ENCODE measurements at regions not wholly inside any gene's neighbourhood (a gene's known extent, or its start where the extent isn't known, plus 50 kb on each side); places are given as distances from the start of the nearest gene placed in this dataset.

- no peak overlapping the region for H2BK12ac ChIP-seq (ENCODE audit: low read length in 2 of 2)
- H3K4ac ChIP-seq (ENCODE audit: low read depth in 1 of 2, low read length in 2 of 2): no peak overlapping the region
Observed at GRCh38 chr2:8416001-8416571, 265.8 kb upstream of the ID2 start.

DNA sequence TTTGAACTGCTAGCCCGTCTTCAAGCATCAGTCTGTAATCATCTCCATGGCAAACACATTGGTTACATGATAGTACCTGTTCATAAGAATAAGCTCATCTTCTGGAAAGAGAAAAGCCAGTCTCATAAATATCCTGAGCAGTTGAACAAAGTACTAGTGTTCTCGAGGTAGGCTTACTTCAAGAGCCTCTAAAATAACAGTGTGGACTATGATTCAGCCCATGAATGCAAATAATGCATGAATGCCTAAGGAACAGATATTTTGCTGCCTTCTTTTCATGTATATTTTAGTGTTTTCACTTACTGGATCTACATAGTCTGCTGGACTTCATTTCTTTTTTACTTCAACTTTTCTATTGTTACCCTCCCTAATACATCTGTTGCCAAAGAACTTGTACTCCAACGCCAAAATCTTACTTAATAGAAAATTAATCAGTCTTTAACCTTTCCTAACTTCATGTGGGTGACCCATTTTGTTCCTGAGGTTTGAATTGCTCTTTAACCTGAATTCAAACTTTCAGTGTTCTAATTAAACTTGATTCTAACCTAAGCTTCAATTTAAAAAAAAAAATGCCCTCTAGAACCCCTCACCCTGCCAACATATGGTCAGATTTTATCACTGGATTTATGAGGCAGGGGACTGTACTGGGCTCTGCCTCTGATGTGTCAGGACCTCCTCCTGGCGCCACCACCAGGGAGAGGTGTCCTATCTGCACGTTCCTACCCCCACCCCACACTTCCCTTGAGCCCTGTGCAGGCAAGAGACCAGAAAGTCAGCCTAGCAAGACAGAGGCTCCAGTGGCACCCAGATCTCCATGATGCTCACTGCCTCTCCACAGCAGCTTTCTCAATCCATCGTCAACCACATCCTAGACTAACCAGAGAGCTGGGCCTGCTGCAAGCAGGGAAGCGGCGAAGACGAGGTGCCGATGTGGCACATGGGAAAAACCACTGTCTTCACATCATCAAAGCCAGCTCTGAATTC is 264.7 kb upstream of the ID2 start:
- H3K14ac ChIP-seq (ENCODE audit: low read length in 2 of 2): no peak overlapping the region
- H3K27me3 ChIP-seq (ENCODE audit: control insufficient read depth in 1 of 2, insufficient read depth in 1 of 2, low read length in 2 of 2): no peaks in the 10 kb centered on the region
- WGBS: 80% methylated on average over 10 of the region's 10 CpGs

More at GRCh38 chr2:8416001-8416571, 265.8 kb upstream of the ID2 start:
- DNase-seq: no peak
- WGBS: 95% methylated on average over 6 of the region's 6 CpGs
- Histone ChIP-seq H2BK15ac (ENCODE audit: low read depth, poor library complexity, severe bottlenecking) (no peak overlapping the region), H3K9ac (ENCODE audit: low read length) (no peak overlapping the region), H3K27me3 (ENCODE audit: control insufficient read depth in 1 of 2, insufficient read depth in 1 of 2, low read length in 2 of 2) (no peaks in the 10 kb centered on the region), H2AK5ac (ENCODE audit: low read length, severe bottlenecking) (no peak overlapping the region), H3K4me1 (ENCODE audit: control insufficient read depth, insufficient read depth, low read depth, low read length) (peaks cover 14% of the 10 kb centered on the region), H2BK120ac (ENCODE audit: low read depth, low read length) (no peak overlapping the region), H4K8ac (ENCODE audit: low read length) (no peak overlapping the region), H2AFZ (ENCODE audit: low read depth, low read length) (no peak overlapping the region), H3K27ac (ENCODE audit: low read length, poor library complexity, severe bottlenecking) (no peak overlapping the region), H3K79me1 (replicated peaks; ENCODE audit: low read length, poor library complexity, severe bottlenecking) (no peaks in the 10 kb centered on the region), H3K9me3 (ENCODE audit: control insufficient read depth, low read length) (no peaks in the 10 kb centered on the region), H2BK5ac (ENCODE audit: low read depth, low read length, poor library complexity, severe bottlenecking) (no peak overlapping the region), H3K14ac (ENCODE audit: low read length in 2 of 2) (no peak overlapping the region), H3K23ac (ENCODE audit: low read length in 2 of 2) (no peak overlapping the region), H3K4me3 (ENCODE audit: insufficient read depth in 1 of 2, low read depth in 1 of 2, low read length in 2 of 2) (no peak overlapping the region), H4K91ac (ENCODE audit: low read length) (no peak overlapping the region), H3K18ac (ENCODE audit: low read depth in 1 of 2, low read length in 2 of 2) (no peak overlapping the region), H3K36me3 (ENCODE audit: control insufficient read depth in 1 of 2, insufficient read depth in 2 of 2, low read depth in 1 of 2, low read length in 2 of 2) (no peaks in the 10 kb centered on the region), H3K4me2 (ENCODE audit: low read length, poor library complexity, severe bottlenecking) (no peak overlapping the region)

GRCh38 chr2:8418721-8419120 is 263.1 kb upstream of the ID2 start:
- Histone ChIP-seq H2BK120ac (ENCODE audit: low read depth, low read length) (no peak overlapping the region), H3K79me1 (replicated peaks; ENCODE audit: low read length, poor library complexity, severe bottlenecking) (no peaks in the 10 kb centered on the region), H2BK15ac (ENCODE audit: low read depth, poor library complexity, severe bottlenecking) (no peak overlapping the region), H3K4me3 (ENCODE audit: insufficient read depth in 1 of 2, low read depth in 1 of 2, low read length in 2 of 2) (no peak overlapping the region), H3K9ac (ENCODE audit: low read length) (no peak overlapping the region), H3K36me3 (ENCODE audit: control insufficient read depth in 1 of 2, insufficient read depth in 2 of 2, low read depth in 1 of 2, low read length in 2 of 2) (no peaks in the 10 kb centered on the region), H2AFZ (ENCODE audit: low read depth, low read length) (no peak overlapping the region), H4K91ac (ENCODE audit: low read length) (no peak overlapping the region), H3K4ac (ENCODE audit: low read depth in 1 of 2, low read length in 2 of 2) (no peak overlapping the region), H4K8ac (ENCODE audit: low read length) (no peak overlapping the region), H3K27me3 (ENCODE audit: control insufficient read depth in 1 of 2, insufficient read depth in 1 of 2, low read length in 2 of 2) (peaks cover 0 to 3% of the 10 kb centered on the region in 2 experiments), H3K14ac (ENCODE audit: low read length in 2 of 2) (no peak overlapping the region), H3K23ac (ENCODE audit: low read length in 2 of 2) (no peak overlapping the region), H2BK5ac (ENCODE audit: low read depth, low read length, poor library complexity, severe bottlenecking) (no peak overlapping the region), H3K9me3 (ENCODE audit: control insufficient read depth, low read length) (no peaks in the 10 kb centered on the region), H3K27ac (ENCODE audit: low read length, poor library complexity, severe bottlenecking) (peak overlapping the region; percentile 3), H3K4me2 (ENCODE audit: low read length, poor library complexity, severe bottlenecking) (no peak overlapping the region), H2BK12ac (ENCODE audit: low read length in 2 of 2) (no peak overlapping the region), H3K4me1 (ENCODE audit: control insufficient read depth, insufficient read depth, low read depth, low read length) (peaks cover 3% of the 10 kb centered on the region), H3K18ac (ENCODE audit: low read depth in 1 of 2, low read length in 2 of 2) (no peak overlapping the region), H2AK5ac (ENCODE audit: low read length, severe bottlenecking) (no peak overlapping the region)
- no peak for DNase-seq
- WGBS: 82% methylated on average over 3 of the region's 3 CpGs

More for the DNA sequence above, 264.7 kb upstream of the ID2 start:
- no peak overlapping the region for H2BK120ac ChIP-seq (ENCODE audit: low read depth, low read length)
- H2BK12ac ChIP-seq (ENCODE audit: low read length in 2 of 2): no peak overlapping the region
- H3K4ac ChIP-seq (ENCODE audit: low read depth in 1 of 2, low read length in 2 of 2): peak overlapping the region in 1 of 2 experiments; percentile 28
- H4K8ac ChIP-seq (ENCODE audit: low read length): no peak overlapping the region
- no peaks in the 10 kb centered on the region for H3K79me1 ChIP-seq (replicated peaks; ENCODE audit: low read length, poor library complexity, severe bottlenecking)
- H2AK5ac ChIP-seq (ENCODE audit: low read length, severe bottlenecking): peak overlapping the region; percentile 18
- H4K91ac ChIP-seq (ENCODE audit: low read length): no peak overlapping the region
- no peak for DNase-seq
- no peaks in the 10 kb centered on the region for H3K36me3 ChIP-seq (ENCODE audit: control insufficient read depth in 1 of 2, insufficient read depth in 2 of 2, low read depth in 1 of 2, low read length in 2 of 2)
- no peak overlapping the region for H3K23ac ChIP-seq (ENCODE audit: low read length in 2 of 2)
- H3K9me3 ChIP-seq (ENCODE audit: control insufficient read depth, low read length): no peaks in the 10 kb centered on the region
- H3K18ac ChIP-seq (ENCODE audit: low read depth in 1 of 2, low read length in 2 of 2): no peak overlapping the region
- H2AFZ ChIP-seq (ENCODE audit: low read depth, low read length): no peak overlapping the region
- no peak overlapping the region for H3K4me3 ChIP-seq (ENCODE audit: insufficient read depth in 1 of 2, low read depth in 1 of 2, low read length in 2 of 2)
- H3K27ac ChIP-seq (ENCODE audit: low read length, poor library complexity, severe bottlenecking): no peak overlapping the region
- no peak overlapping the region for H3K4me2 ChIP-seq (ENCODE audit: low read length, poor library complexity, severe bottlenecking)
- peaks cover 8% of the 10 kb centered on the region for H3K4me1 ChIP-seq (ENCODE audit: control insufficient read depth, insufficient read depth, low read depth, low read length)
- H3K9ac ChIP-seq (ENCODE audit: low read length): no peak overlapping the region
- no peak overlapping the region for H2BK15ac ChIP-seq (ENCODE audit: low read depth, poor library complexity, severe bottlenecking)
- H2BK5ac ChIP-seq (ENCODE audit: low read depth, low read length, poor library complexity, severe bottlenecking): no peak overlapping the region

Data from mesenchymal stem cell (in vitro differentiated cells and primary cell).